ENCODE measurements at regions not wholly inside any gene's neighbourhood (a gene's known extent, or its start where the extent isn't known, plus 50 kb on each side); places are given as distances from the start of the nearest gene placed in this dataset.

DNA sequence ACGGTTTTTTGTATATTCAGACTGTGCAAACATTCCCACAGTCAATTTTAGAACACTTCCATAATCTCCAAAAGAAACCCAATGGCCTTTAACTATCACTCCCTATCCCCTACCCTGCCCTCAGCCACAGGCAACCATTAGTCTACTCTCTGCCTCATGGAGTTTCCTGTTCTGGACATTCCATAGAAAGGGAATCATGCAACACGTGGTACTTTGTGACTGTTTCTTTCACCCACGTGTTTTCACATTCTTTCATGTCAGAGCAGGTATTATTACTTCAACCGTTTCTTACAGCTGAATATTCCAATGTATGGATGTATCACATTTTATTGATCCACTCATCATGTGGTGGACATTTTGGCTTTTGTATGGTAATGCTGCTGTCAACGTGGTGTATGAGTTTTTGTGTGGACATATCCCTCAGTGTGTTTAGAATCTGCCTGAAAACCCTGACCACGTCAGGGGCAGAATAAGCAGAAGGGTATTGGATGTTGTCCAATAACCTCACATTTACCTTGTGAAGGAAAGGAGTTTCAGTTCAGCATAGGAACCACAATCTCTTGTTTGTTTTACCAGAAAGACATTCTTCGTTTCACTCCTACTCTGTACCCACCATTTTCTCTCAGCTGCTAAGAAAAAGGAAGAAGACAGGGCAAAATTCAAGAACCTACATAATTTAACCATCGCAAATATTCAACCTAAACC lies 107.5 kb upstream of the DYRK2 start:
- TF ChIP-seq, protein P1, sequence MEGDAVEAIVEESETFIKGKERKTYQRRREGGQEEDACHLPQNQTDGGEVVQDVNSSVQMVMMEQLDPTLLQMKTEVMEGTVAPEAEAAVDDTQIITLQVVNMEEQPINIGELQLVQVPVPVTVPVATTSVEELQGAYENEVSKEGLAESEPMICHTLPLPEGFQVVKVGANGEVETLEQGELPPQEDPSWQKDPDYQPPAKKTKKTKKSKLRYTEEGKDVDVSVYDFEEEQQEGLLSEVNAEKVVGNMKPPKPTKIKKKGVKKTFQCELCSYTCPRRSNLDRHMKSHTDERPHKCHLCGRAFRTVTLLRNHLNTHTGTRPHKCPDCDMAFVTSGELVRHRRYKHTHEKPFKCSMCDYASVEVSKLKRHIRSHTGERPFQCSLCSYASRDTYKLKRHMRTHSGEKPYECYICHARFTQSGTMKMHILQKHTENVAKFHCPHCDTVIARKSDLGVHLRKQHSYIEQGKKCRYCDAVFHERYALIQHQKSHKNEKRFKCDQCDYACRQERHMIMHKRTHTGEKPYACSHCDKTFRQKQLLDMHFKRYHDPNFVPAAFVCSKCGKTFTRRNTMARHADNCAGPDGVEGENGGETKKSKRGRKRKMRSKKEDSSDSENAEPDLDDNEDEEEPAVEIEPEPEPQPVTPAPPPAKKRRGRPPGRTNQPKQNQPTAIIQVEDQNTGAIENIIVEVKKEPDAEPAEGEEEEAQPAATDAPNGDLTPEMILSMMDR (IDR thresholded peaks at IDR 0.05) = no peak
- TF ChIP-seq POLR2A (IDR thresholded peaks at IDR 0.05) = no peak
- TF ChIP-seq POLR2AphosphoS5 (IDR thresholded peaks at IDR 0.05; ENCODE audit: insufficient read depth in 1 of 2, low read depth in 1 of 2) = no peak
